Neural cell (in vitro differentiated cells): ENCODE measurements at regions not wholly inside any gene's neighbourhood (a gene's known extent, or its start where the extent isn't known, plus 50 kb on each side); places are given as distances from the start of the nearest gene placed in this dataset.

Source experiments
- H2AFZ ChIP-seq: fragments of 200-600, 300-800 bp; sonication (generic), shearing (Covaris generic); 2 replicates; pipeline ENCODE4 v1.6.0; 2014; ENCODE audit warnings: low read depth, mild to moderate bottlenecking, antibody characterized with exemption, low read length, moderate library complexity
- H3F3A ChIP-seq: fragments of 200-600 bp; shearing (Covaris generic); 2 replicates; pipeline ENCODE4 v1.6.1; 2016; ENCODE audit warnings: mild to moderate bottlenecking, moderate library complexity, mixed read lengths, antibody characterized with exemption, low read length; ENCODE audit not compliant: insufficient read depth, poor library complexity, severe bottlenecking
- H3K27ac ChIP-seq: fragments of 200-600, 300-800 bp; sonication (generic), shearing (Covaris generic); 2 replicates; pipeline ENCODE4 v1.5.1; 2014; ENCODE audit warnings: mild to moderate bottlenecking, low read length, moderate library complexity
- H3K27me3 ChIP-seq: fragments of 300-800, 200-600 bp; sonication (generic), shearing (Covaris generic); 2 replicates; pipeline ENCODE4 v1.6.0; 2014; ENCODE audit warnings: mild to moderate bottlenecking, low read depth, low read length, moderate library complexity; ENCODE audit not compliant: insufficient read depth
- H3K36me3 ChIP-seq: fragments of 300-800, 200-600 bp; sonication (generic), shearing (Covaris generic); 2 replicates; pipeline ENCODE4 v1.5.1; 2014; ENCODE audit warnings: mild to moderate bottlenecking, antibody characterized with exemption, low read length, moderate library complexity; ENCODE audit not compliant: insufficient read depth
- H3K4me2 ChIP-seq: fragments of 300-800, 200-600 bp; sonication (generic), shearing (Covaris generic); 2 replicates; pipeline ENCODE4 v1.6.0; 2014; ENCODE audit warnings: mild to moderate bottlenecking, low read length
- H3K4me3 ChIP-seq: fragments of 300-800, 200-600 bp; sonication (generic), shearing (Covaris generic); 2 replicates; pipeline ENCODE4 v1.5.1; 2014; ENCODE audit warnings: mild to moderate bottlenecking, low read length, moderate library complexity
- H3K79me2 ChIP-seq: fragments of 200-600 bp; shearing (Covaris generic); replicated peaks from 2 replicates; pipeline ENCODE4 v1.6.0; 2014; ENCODE audit warnings: mild to moderate bottlenecking, low read length, moderate library complexity; ENCODE audit not compliant: insufficient read depth
- H3K9ac ChIP-seq: fragments of 300-800, 200-600 bp; sonication (generic), shearing (Covaris generic); 2 replicates; pipeline ENCODE4 v1.6.1; 2016; ENCODE audit warnings: mild to moderate bottlenecking, low read length, mixed read lengths
- H3K9me2 ChIP-seq: fragments of 200-600 bp; shearing (Covaris generic); 2 replicates; pipeline ENCODE4 v1.6.1; 2016; ENCODE audit warnings: mild to moderate bottlenecking, low read length, mixed read lengths; ENCODE audit not compliant: insufficient read depth
- H3K9me3 ChIP-seq: fragments of 200-600, 300-800 bp; sonication (generic), shearing (Covaris generic); 2 replicates; pipeline ENCODE4 v1.6.1; 2016; ENCODE audit warnings: mild to moderate bottlenecking, mixed run types, low read length, moderate library complexity, mixed read lengths
- H4K20me1 ChIP-seq: fragments of 200-600 bp; shearing (Covaris generic); 2 replicates; pipeline ENCODE4 v1.6.1; 2016; ENCODE audit warnings: mild to moderate bottlenecking, mixed run types; ENCODE audit not compliant: insufficient read depth
- CTCF ChIP-seq: fragments of 450-650 bp; IDR thresholded peaks from 2 replicates; pipeline ENCODE4 v1.5.1; 2014; ENCODE audit warnings: antibody characterized with exemption, mild to moderate bottlenecking, moderate library complexity; ENCODE audit not compliant: poor library complexity, severe bottlenecking
- EP300 ChIP-seq: fragments of 450-650 bp; conservative IDR thresholded peaks from 2 replicates; pipeline ENCODE4 v1.6.1; 2014; ENCODE audit warnings: antibody characterized with exemption, mild to moderate bottlenecking, moderate library complexity; ENCODE audit not compliant: poor library complexity, severe bottlenecking
- EZH2 ChIP-seq: fragments of 200-600, 300-800 bp; shearing (Covaris generic), sonication (generic); IDR thresholded peaks from 2 replicates; pipeline ENCODE4 v1.6.1; 2014; ENCODE audit warnings: antibody characterized with exemption, low read length, borderline replicate concordance, mild to moderate bottlenecking; ENCODE audit not compliant: insufficient read depth, poor library complexity, severe bottlenecking
- MXI1 ChIP-seq: fragments of 450-650 bp; conservative IDR thresholded peaks from 2 replicates; pipeline ENCODE4 v1.6.1; 2014; ENCODE audit warnings: antibody characterized with exemption, mild to moderate bottlenecking; ENCODE audit not compliant: poor library complexity, severe bottlenecking
- POLR2AphosphoS5 ChIP-seq: IDR thresholded peaks from 2 replicates; pipeline ENCODE4 v1.6.1; 2012
- RAD21 ChIP-seq: fragments of 450-650 bp; conservative IDR thresholded peaks from 2 replicates; pipeline ENCODE4 v1.6.1; 2014; ENCODE audit warnings: antibody characterized with exemption, mild to moderate bottlenecking, moderate library complexity
- REST ChIP-seq: IDR thresholded peaks from 2 replicates; pipeline ENCODE4 v1.6.1; 2012; ENCODE audit warnings: borderline replicate concordance
- SMC3 ChIP-seq: fragments of 450-650 bp; conservative IDR thresholded peaks from 2 replicates; pipeline ENCODE4 v1.6.1; 2014; ENCODE audit warnings: antibody characterized with exemption, mild to moderate bottlenecking, moderate library complexity; ENCODE audit not compliant: poor library complexity
- TAF1 ChIP-seq: IDR thresholded peaks from 2 replicates; pipeline ENCODE4 v1.6.1; 2012; ENCODE audit warnings: low read depth

- Histone ChIP-seq H3K9me2 (no peaks in the 10 kb centered on the region), H3K36me3 (no peaks in the 10 kb centered on the region), H2AFZ (no peak overlapping the region), H3K79me2 (no peaks in the 10 kb centered on the region), H3K27me3 (peaks cover 71% of the 10 kb centered on the region), H3F3A (no peaks in the 10 kb centered on the region), H3K9ac (no peak overlapping the region), H3K4me2 (no peak overlapping the region), H3K27ac (no peak overlapping the region), H3K4me3 (peak overlapping the region; percentile 68), H4K20me1 (no peaks in the 10 kb centered on the region), H3K9me3 (no peaks in the 10 kb centered on the region)
- no peak for TF ChIP-seq EZH2
- no peak for TF ChIP-seq TAF1
- TF ChIP-seq REST, result no peak
- TF ChIP-seq EP300, result no peak
- no peak for TF ChIP-seq RAD21
- no peak for TF ChIP-seq CTCF
- no peak for TF ChIP-seq POLR2AphosphoS5
- TF ChIP-seq MXI1, result no peak
- no peak for TF ChIP-seq SMC3
These were observed 270.8 kb downstream of the FOXD2 start for GRCh38 chr1:47708658-47709018.

- Histone ChIP-seq H3K27me3 (peaks cover 77% of the 10 kb centered on the region), H3K4me3 (peak overlapping the region; percentile 68), H3K36me3 (no peaks in the 10 kb centered on the region), H2AFZ (no peak overlapping the region), H3K9ac (peak overlapping the region; percentile 16), H3F3A (no peaks in the 10 kb centered on the region), H3K79me2 (no peaks in the 10 kb centered on the region), H3K27ac (no peak overlapping the region), H4K20me1 (no peaks in the 10 kb centered on the region), H3K9me2 (no peaks in the 10 kb centered on the region), H3K4me2 (peak overlapping the region; percentile 21), H3K9me3 (no peaks in the 10 kb centered on the region)
- TF ChIP-seq EP300, result no peak
- peak; percentile 7 for TF ChIP-seq RAD21
- TF ChIP-seq EZH2, result peak; percentile 76
- TF ChIP-seq MXI1, result no peak
- TF ChIP-seq CTCF, result peak; percentile 67
- peak; percentile 5 for TF ChIP-seq POLR2AphosphoS5
- TF ChIP-seq TAF1, result no peak
- TF ChIP-seq SMC3, result no peak
- TF ChIP-seq REST, result no peak
These were observed 271.4 kb downstream of the FOXD2 start for GRCh38 chr1:47709019-47709871.
